WI38 (cell line): ENCODE measurements at regions not wholly inside any gene's neighbourhood (a gene's known extent, or its start where the extent isn't known, plus 50 kb on each side); places are given as distances from the start of the nearest gene placed in this dataset.

ENCODE experiments used
- H3K4me3 ChIP-seq: 2 replicates; pipeline ENCODE4 v1.5.1; 2011; ENCODE audit warnings: low read depth, mild to moderate bottlenecking, control low read depth, low read length
- CTCF ChIP-seq: IDR thresholded peaks from 2 replicates; pipeline ENCODE4 v1.5.1; 2012; ENCODE audit warnings: low read depth, mild to moderate bottlenecking, control low read depth, low read length

- TF ChIP-seq CTCF: no peak
Observed at GRCh38 chr10:107579970-107580369, 415.5 kb upstream of the SORCS1 start.

GRCh38 chr10:107577221-107577620 lies 412.7 kb upstream of the SORCS1 start:
- H3K4me3 ChIP-seq: no peak overlapping the region
- no peak for TF ChIP-seq CTCF

More at GRCh38 chr10:107579970-107580369, 415.5 kb upstream of the SORCS1 start:
- H3K4me3 ChIP-seq: no peak overlapping the region

- no peak overlapping the region for H3K4me3 ChIP-seq
- no peak for TF ChIP-seq CTCF
Observed at GRCh38 chr10:107576746-107577145, 412.2 kb upstream of the SORCS1 start.

- no peak overlapping the region for H3K4me3 ChIP-seq
- no peak for TF ChIP-seq CTCF
Observed at GRCh38 chr10:107565014-107565413, 400.5 kb upstream of the SORCS1 start.

GRCh38 chr10:107561136-107561650 lies 396.7 kb upstream of the SORCS1 start:
- TF ChIP-seq CTCF: no peak
- H3K4me3 ChIP-seq: no peak overlapping the region

GRCh38 chr10:107557916-107558315 lies 393.4 kb upstream of the SORCS1 start:
- TF ChIP-seq CTCF: no peak
- H3K4me3 ChIP-seq: no peak overlapping the region

GRCh38 chr10:107554333-107554732 lies 389.8 kb upstream of the SORCS1 start:
- no peak overlapping the region for H3K4me3 ChIP-seq
- no peak for TF ChIP-seq CTCF
